Cardiac muscle cell (in vitro differentiated cells and primary cell): ENCODE measurements at regions not wholly inside any gene's neighbourhood (a gene's known extent, or its start where the extent isn't known, plus 50 kb on each side); places are given as distances from the start of the nearest gene placed in this dataset.

Experiments used
- DNase-seq, 2 donors: peaks; one replicate each; pipeline versions ENCODE4 v3.0.0 to v3.0.0-alpha.2; 2010 to 2017; ENCODE audit warnings: low read depth in 1 of 2, low spot score in 1 of 2
- H3K27ac ChIP-seq: fragments of 200-600 bp; sonication (generic); 2 replicates; pipeline ENCODE4 v1.5.1; 2016
- H3K27me3 ChIP-seq: fragments of 200-600 bp; sonication (generic); 2 replicates; pipeline ENCODE4 v1.6.0; 2016; ENCODE audit warnings: control low read depth
- H3K36me3 ChIP-seq: fragments of 200-600 bp; sonication (generic); 2 replicates; pipeline ENCODE4 v1.5.1; 2016; ENCODE audit warnings: control low read depth
- H3K4me1 ChIP-seq: fragments of 200-600 bp; sonication (generic); 2 replicates; pipeline ENCODE4 v1.8.1; 2017; ENCODE audit warnings: low read depth, mild to moderate bottlenecking, mixed run types
- H3K4me3 ChIP-seq: fragments of 200-600 bp; sonication (generic); 2 replicates; pipeline ENCODE4 v1.5.1; 2016; ENCODE audit warnings: mild to moderate bottlenecking
- H3K9me3 ChIP-seq: fragments of 200-600 bp; sonication (generic); 2 replicates; pipeline ENCODE4 v1.5.1; 2017; ENCODE audit warnings: low read depth, mild to moderate bottlenecking, control low read depth
- TF ChIP-seq, protein P1 (sequence below): IDR thresholded peaks from 2 replicates; pipeline ENCODE4 v1.5.1; 2012; ENCODE audit warnings: low read depth, mild to moderate bottlenecking, low read length

- peak in 1 of 2 donors; percentile 90 for DNase-seq
- no peaks in the 10 kb centered on the region for H3K9me3 ChIP-seq
- H3K27me3 ChIP-seq, result no peaks in the 10 kb centered on the region
- no peak overlapping the region for H3K27ac ChIP-seq
- H3K4me3 ChIP-seq, result no peak overlapping the region
- no peaks in the 10 kb centered on the region for H3K36me3 ChIP-seq
- TF ChIP-seq, protein P1, sequence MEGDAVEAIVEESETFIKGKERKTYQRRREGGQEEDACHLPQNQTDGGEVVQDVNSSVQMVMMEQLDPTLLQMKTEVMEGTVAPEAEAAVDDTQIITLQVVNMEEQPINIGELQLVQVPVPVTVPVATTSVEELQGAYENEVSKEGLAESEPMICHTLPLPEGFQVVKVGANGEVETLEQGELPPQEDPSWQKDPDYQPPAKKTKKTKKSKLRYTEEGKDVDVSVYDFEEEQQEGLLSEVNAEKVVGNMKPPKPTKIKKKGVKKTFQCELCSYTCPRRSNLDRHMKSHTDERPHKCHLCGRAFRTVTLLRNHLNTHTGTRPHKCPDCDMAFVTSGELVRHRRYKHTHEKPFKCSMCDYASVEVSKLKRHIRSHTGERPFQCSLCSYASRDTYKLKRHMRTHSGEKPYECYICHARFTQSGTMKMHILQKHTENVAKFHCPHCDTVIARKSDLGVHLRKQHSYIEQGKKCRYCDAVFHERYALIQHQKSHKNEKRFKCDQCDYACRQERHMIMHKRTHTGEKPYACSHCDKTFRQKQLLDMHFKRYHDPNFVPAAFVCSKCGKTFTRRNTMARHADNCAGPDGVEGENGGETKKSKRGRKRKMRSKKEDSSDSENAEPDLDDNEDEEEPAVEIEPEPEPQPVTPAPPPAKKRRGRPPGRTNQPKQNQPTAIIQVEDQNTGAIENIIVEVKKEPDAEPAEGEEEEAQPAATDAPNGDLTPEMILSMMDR, result no peak
- no peaks in the 10 kb centered on the region for H3K4me1 ChIP-seq
Measured at GRCh38 chr5:53249529-53250200, 140.1 kb upstream of the MOCS2 start.

DNA sequence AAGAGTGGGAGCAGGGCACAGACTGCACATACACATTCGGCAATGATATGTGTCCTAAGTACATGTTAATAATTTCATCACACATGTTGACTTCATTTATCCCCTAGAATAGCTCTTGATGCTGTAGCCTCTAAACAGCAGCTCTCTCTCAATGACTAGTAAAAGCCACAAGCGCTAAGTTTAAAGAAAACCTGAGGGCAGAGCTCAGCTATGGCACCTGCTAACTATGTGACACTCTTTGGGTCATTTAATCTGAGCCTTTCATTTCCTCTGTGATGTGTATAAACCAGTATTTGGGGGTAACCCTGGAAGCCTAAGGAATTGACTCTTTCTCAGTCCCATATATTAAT, 140.6 kb upstream of the MOCS2 start:
- H3K4me1 ChIP-seq, result no peaks in the 10 kb centered on the region
- H3K27ac ChIP-seq, result no peak overlapping the region
- DNase-seq, result no peak
- no peaks in the 10 kb centered on the region for H3K36me3 ChIP-seq
- TF ChIP-seq, protein P1, result no peak
- H3K4me3 ChIP-seq, result no peak overlapping the region
- H3K27me3 ChIP-seq, result no peaks in the 10 kb centered on the region
- H3K9me3 ChIP-seq, result no peaks in the 10 kb centered on the region

DNA sequence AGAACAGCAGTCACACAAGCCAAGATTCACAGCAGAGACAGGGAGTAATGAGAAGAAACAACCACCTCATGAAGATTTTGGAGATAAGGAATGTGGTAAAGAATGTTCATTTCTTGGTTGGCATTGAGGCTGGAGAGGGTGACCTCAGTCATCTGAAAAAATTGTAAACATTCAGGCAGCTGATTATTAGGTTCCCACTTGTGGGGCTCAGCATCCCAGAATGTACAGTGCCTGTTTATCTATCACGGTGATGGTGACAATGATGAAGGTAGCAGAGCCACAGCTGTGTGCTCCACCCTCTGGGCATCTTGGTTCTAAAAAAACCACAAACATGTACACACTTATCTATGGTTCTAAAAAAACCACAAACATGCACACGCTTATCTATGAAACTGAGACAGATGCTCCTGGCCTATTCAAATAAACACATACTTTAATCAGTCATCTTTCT, 143.9 kb upstream of the MOCS2 start:
- Histone ChIP-seq H3K4me3 (no peak overlapping the region), H3K27me3 (no peaks in the 10 kb centered on the region), H3K9me3 (no peaks in the 10 kb centered on the region), H3K27ac (no peak overlapping the region), H3K36me3 (no peaks in the 10 kb centered on the region), H3K4me1 (no peaks in the 10 kb centered on the region)
- DNase-seq, result peak in 1 of 2 donors; percentile 60
- TF ChIP-seq, protein P1, result no peak

- H3K27ac ChIP-seq, result no peak overlapping the region
Measured at GRCh38 chr5:53256746-53257145, 147.2 kb upstream of the MOCS2 start.

DNA sequence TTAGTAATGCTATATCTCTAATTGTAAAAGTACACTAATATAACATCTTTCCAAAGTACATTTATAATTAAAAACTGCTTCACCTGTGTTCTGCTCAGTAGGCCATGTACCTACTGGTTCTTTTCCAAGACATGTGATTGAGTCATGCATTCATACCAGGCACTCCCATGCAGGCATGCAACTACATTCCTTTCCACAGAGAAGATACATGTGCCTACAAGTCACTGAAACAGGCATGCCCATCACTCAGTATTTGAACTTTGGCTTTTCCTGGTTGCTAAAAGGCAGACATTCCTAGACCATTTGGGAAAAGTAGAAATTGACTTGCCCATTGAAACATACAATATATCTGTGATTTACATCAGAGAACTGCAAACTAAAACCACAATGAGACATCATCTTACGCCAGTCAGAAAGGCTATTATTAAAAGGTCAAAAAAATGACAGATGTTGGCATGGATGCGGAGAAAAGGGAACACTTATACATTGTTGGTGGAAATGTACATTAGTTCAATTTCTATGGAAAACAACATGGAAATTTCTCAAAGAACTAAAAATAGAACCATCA, 148.3 kb upstream of the MOCS2 start:
- Histone ChIP-seq H3K4me3 (no peak overlapping the region), H3K36me3 (no peaks in the 10 kb centered on the region), H3K9me3 (no peaks in the 10 kb centered on the region), H3K4me1 (no peaks in the 10 kb centered on the region), H3K27ac (no peak overlapping the region), H3K27me3 (no peaks in the 10 kb centered on the region)
- TF ChIP-seq, protein P1, result no peak
- DNase-seq, result no peak

More at GRCh38 chr5:53256746-53257145, 147.2 kb upstream of the MOCS2 start:
- Histone ChIP-seq H3K4me3 (no peak overlapping the region), H3K4me1 (no peaks in the 10 kb centered on the region), H3K9me3 (no peaks in the 10 kb centered on the region), H3K27me3 (no peaks in the 10 kb centered on the region), H3K36me3 (no peaks in the 10 kb centered on the region)
- DNase-seq, result peak in 1 of 2 donors; percentile 84
- TF ChIP-seq, protein P1, result no peak
